Natural killer cell (primary cell): ENCODE measurements at regions not wholly inside any gene's neighbourhood (a gene's known extent, or its start where the extent isn't known, plus 50 kb on each side); places are given as distances from the start of the nearest gene placed in this dataset.

Experiments used
- ATAC-seq, 3 donors: fragments of 150-1000 bp in 2 of 3; fragments of 200-7000 bp in 1 of 3; cut with Tn5 transposase; 1 replicate in 1 of 3; 2 replicates in 2 of 3; pipeline ENCODE4 v1.10.0; 2021; ENCODE audit warnings: mild to moderate bottlenecking in 2 of 3, moderate library complexity in 2 of 3
- DNase-seq, 2 donors: peaks; one replicate each; pipeline versions ENCODE4 v3.0.0 to v3.0.0-alpha.2; 2013 to 2021; ENCODE audit warnings: mixed read lengths in 1 of 2
- H3K27ac ChIP-seq: one replicate; pipeline ENCODE4 v1.5.1; 2013; ENCODE audit warnings: mild to moderate bottlenecking, low read length
- H3K27me3 ChIP-seq: one replicate; pipeline ENCODE4 v1.6.1; 2013; ENCODE audit warnings: low read length; ENCODE audit not compliant: control insufficient read depth, insufficient read depth
- H3K36me3 ChIP-seq: one replicate; pipeline ENCODE4 v1.6.1; 2013; ENCODE audit warnings: low read length; ENCODE audit not compliant: control insufficient read depth, insufficient read depth
- H3K4me1 ChIP-seq: one replicate; pipeline ENCODE4 v1.6.1; 2013; ENCODE audit warnings: low read length; ENCODE audit not compliant: control insufficient read depth, insufficient read depth
- H3K4me3 ChIP-seq: one replicate; pipeline ENCODE4 v1.5.1; 2013; ENCODE audit warnings: low read length
- H3K9me3 ChIP-seq: one replicate; pipeline ENCODE4 v1.6.1; 2013; ENCODE audit warnings: low read length; ENCODE audit not compliant: control insufficient read depth, insufficient read depth
- H3K27ac Mint-ChIP-seq, 2 donors: one replicate each; pipeline ENCODE4 v1.8.0; 2022; ENCODE audit warnings: mild to moderate bottlenecking in 2 of 2, mixed read lengths in 2 of 2, moderate library complexity in 1 of 2
- H3K27me3 Mint-ChIP-seq, 2 donors: one replicate each; pipeline ENCODE4 v1.8.0; 2022; ENCODE audit warnings: low read depth in 2 of 2, mixed read lengths in 2 of 2
- H3K36me3 Mint-ChIP-seq: one replicate; pipeline ENCODE4 v1.8.0; 2022; ENCODE audit warnings: mixed read lengths
- H3K4me1 Mint-ChIP-seq, 2 donors: one replicate each; pipeline ENCODE4 v1.8.0; 2022; ENCODE audit warnings: mixed read lengths in 2 of 2
- H3K4me3 Mint-ChIP-seq: one replicate; pipeline ENCODE4 v1.8.0; 2022; ENCODE audit warnings: mild to moderate bottlenecking, moderate library complexity, mixed read lengths
- H3K9me3 Mint-ChIP-seq, 2 donors: one replicate each; pipeline ENCODE4 v1.8.0; 2022; ENCODE audit warnings: mixed read lengths in 2 of 2
- CTCF ChIP-seq: fragments of 200-600 bp; IDR thresholded peaks from one replicate; pipeline ENCODE4 v1.8.0; 2022; ENCODE audit warnings: antibody characterized with exemption
- WGBS: methylation state at CpG from one replicate; pipeline ENCODE4 v1.1.7; 2013; ENCODE audit warnings: missing lambda C conversion rate; ENCODE audit not compliant: insufficient coverage; 5-methylcytosine and 5-hydroxymethylcytosine counted together
- intact Hi-C: fragments of 100-400 bp; cut with micrococcal nuclease; formaldehyde crosslinking; loops from one replicate; pipeline ENCODE4 v1.14.2; 2022

GRCh38 chr4:188986271-188986689 lies 847.0 kb downstream of the TRIML1 start:
- no peak for TF ChIP-seq CTCF
- ATAC-seq (no peak), DNase-seq (no peak)
- no peaks in the 10 kb centered on the region for H3K4me1 ChIP-seq
- no peak overlapping the region for H3K27ac ChIP-seq
- no peaks in the 10 kb centered on the region for H3K27me3 ChIP-seq
- H3K4me3 ChIP-seq: no peak overlapping the region
- Mint-ChIP-seq H3K4me3 (no peak overlapping the region), H3K4me1 (no peaks in the 10 kb centered on the region), H3K27ac (no peak overlapping the region), H3K36me3 (no peaks in the 10 kb centered on the region), H3K9me3 (peaks cover 7 to 10% of the 10 kb centered on the region in 2 donors), H3K27me3 (no peaks in the 10 kb centered on the region)
- 82% methylated on average over 1 of the region's 2 CpGs for WGBS
- H3K9me3 ChIP-seq: peaks cover 7% of the 10 kb centered on the region
- intact Hi-C loops: no loop called here
- no peaks in the 10 kb centered on the region for H3K36me3 ChIP-seq

GRCh38 chr4:188987011-188987410 lies 847.8 kb downstream of the TRIML1 start:
- Mint-ChIP-seq H3K27ac (no peak overlapping the region), H3K27me3 (no peaks in the 10 kb centered on the region), H3K4me1 (no peaks in the 10 kb centered on the region), H3K36me3 (no peaks in the 10 kb centered on the region), H3K4me3 (no peak overlapping the region), H3K9me3 (peaks cover 7 to 9% of the 10 kb centered on the region in 2 donors)
- Histone ChIP-seq H3K4me1 (no peaks in the 10 kb centered on the region), H3K36me3 (no peaks in the 10 kb centered on the region), H3K27ac (no peak overlapping the region), H3K4me3 (no peak overlapping the region), H3K27me3 (no peaks in the 10 kb centered on the region), H3K9me3 (peaks cover 7% of the 10 kb centered on the region)
- TF ChIP-seq CTCF: no peak
- no peak for DNase-seq
- ATAC-seq: no peak
- 92% methylated on average over 1 of the region's 1 CpG for WGBS
- intact Hi-C loops: no loop called here

DNA sequence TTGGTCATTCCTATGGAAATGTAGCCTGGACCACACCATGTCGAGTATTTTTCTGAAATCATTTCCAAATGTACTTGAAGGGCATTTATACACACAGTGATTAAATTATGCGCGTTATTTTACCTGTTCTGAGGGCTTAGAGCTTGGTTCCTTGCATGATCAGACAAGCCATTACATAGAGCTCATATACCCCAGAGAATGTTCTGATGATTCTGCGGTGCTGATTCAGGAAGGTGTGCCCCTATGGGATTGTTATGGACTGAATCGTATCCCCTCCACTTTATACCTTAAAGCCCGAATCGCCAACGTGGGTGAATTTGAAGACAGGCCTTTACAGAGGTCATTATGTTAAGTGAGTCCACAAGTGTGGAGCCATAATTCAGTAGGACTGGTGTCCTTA lies 848.9 kb downstream of the TRIML1 start:
- no peak overlapping the region for H3K4me3 ChIP-seq
- H3K9me3 ChIP-seq: peaks cover 7% of the 10 kb centered on the region
- H3K4me1 ChIP-seq: no peaks in the 10 kb centered on the region
- Mint-ChIP-seq H3K4me1 (no peaks in the 10 kb centered on the region), H3K27ac (no peak overlapping the region), H3K4me3 (no peak overlapping the region), H3K27me3 (no peaks in the 10 kb centered on the region), H3K9me3 (peaks cover 9 to 12% of the 10 kb centered on the region in 2 donors), H3K36me3 (no peaks in the 10 kb centered on the region)
- WGBS: 85% methylated on average over 3 of the region's 8 CpGs
- ATAC-seq (no peak), DNase-seq (no peak)
- intact Hi-C loops: no loop called here
- no peak for TF ChIP-seq CTCF
- no peaks in the 10 kb centered on the region for H3K27me3 ChIP-seq
- H3K36me3 ChIP-seq: no peaks in the 10 kb centered on the region
- H3K27ac ChIP-seq: no peak overlapping the region

GRCh38 chr4:188989371-188989770 lies 850.1 kb downstream of the TRIML1 start:
- ATAC-seq (no peak), DNase-seq (no peak)
- WGBS: 72% methylated on average over 3 of the region's 3 CpGs
- intact Hi-C loops: no loop called here
- peaks cover 7 to 9% of the 10 kb centered on the region in 2 donors for H3K9me3 Mint-ChIP-seq
- TF ChIP-seq CTCF: no peak
- Histone ChIP-seq H3K4me1 (no peaks in the 10 kb centered on the region), H3K27me3 (no peaks in the 10 kb centered on the region), H3K36me3 (no peaks in the 10 kb centered on the region), H3K4me3 (no peak overlapping the region), H3K27ac (no peak overlapping the region), H3K9me3 (peaks cover 7% of the 10 kb centered on the region)
- H3K4me1 Mint-ChIP-seq: no peaks in the 10 kb centered on the region
- no peaks in the 10 kb centered on the region for H3K36me3 Mint-ChIP-seq
- H3K27ac Mint-ChIP-seq: no peak overlapping the region
- H3K4me3 Mint-ChIP-seq: no peak overlapping the region
- H3K27me3 Mint-ChIP-seq: no peaks in the 10 kb centered on the region
